GM19240 (cell line): ENCODE measurements at regions not wholly inside any gene's neighbourhood (a gene's known extent, or its start where the extent isn't known, plus 50 kb on each side); places are given as distances from the start of the nearest gene placed in this dataset.
"Not testable (repeated sequence)": the region's sequence is repeated elsewhere in the genome, so short reads cannot be mapped to it uniquely, and the experiment has no call there.

ENCODE experiments used
- DNase-seq: peaks from one replicate; pipeline ENCODE4 v3.0.0; 2011; ENCODE audit warnings: low spot score; ENCODE audit not compliant: insufficient read length

DNA sequence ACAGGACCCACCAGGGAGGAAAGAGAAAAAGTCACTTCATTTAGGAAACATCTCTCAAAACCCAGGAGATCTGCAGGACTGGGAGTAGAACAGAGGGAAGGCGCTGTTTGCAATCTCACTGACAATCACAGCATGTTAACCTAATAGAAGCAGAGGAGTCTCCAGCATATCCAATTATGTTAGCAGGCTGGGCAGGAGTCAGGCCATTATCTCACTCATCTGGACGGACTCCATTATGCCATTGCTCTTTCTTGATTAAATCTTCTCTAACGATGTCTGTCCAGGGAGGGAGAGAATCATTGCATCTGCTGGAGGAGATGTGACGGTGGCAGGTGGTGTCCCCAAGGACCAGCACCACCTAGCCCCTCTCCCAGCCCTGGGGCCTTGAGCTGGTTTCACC is 203.8 kb upstream of the SFSWAP start:
- no peak for DNase-seq

DNA sequence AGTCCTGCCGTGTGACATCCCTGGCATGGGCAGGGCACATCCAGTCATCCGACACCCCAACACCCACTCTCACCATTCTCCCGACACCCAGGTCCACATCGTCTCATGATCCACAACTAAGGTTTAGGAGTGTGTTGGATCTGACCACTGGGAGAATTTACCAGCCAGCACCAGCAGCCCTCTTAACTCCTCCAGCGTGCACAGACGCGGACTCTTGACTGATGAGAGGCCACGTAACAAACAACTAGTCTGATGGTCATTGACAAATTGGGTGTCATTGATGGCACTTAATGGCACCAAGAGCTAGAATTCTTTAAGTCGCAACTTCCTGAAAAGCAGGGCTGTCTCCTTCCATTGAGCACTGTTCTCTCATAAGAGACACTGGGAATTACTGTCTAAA is 203.0 kb upstream of the SFSWAP start:
- no peak for DNase-seq

- DNase-seq = no peak
Measured at GRCh38 chr12:131509701-131510100, 201.2 kb upstream of the SFSWAP start.

DNA sequence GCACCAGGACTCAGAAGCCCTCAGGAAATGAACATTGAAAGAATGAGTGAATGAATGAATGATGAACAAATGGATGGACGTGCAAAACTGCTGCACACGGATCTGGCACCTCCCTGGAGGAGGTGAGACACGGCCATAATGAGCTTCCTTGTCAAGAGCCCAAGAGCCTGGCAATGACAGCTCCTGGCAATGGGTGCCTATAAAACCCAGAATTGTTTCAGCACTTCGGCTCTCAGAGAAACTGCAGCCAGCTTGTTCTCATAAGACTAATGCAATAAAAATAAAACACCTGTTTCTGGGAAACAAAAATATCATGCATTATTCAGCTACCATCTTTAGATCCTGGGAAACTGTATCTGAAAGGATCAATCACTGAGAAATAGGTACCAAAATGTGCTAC is 200.5 kb upstream of the SFSWAP start:
- DNase-seq = no peak

DNA sequence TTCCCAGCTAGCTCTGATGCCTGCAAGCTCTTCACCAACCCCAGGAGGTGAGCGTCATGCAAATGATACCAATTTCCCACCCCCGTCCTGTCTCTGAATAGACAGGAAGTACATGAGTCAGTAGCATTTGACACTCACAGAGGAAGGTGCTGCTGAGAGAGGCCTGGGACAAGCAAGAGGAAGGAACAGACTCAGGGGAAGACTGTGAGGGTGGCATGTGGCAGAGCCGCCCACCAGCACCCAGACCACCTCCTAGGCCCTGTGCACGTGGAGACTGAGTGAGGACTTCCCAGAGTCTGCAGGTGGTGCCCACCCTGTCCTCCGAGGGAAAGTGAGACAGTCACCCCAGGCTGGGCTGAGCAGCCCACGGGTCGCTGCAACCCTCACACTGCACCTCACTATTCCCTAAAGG is 199.5 kb upstream of the SFSWAP start:
- peak; percentile 76 for DNase-seq

GRCh38 chr12:131511803-131512561 is 198.9 kb upstream of the SFSWAP start:
- no peak for DNase-seq

DNA sequence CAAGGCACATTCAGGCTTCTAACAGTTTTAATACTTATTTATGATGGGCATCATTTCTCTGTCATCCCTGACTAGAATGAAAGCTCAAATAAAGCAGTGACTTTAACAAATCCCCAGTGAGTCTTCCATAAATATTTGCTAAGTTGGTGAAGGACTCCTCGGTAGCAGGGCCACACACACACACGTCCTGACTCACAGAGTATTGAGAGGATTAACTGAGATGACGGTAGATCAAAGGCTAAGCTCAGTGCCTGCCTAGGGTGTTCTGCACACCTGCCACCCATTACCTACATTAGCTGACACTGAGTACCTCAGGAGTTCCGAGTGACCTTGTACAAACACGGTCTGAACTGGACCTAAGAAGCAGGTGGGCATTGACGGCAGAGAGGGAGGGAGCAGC is 197.3 kb upstream of the SFSWAP start:
- DNase-seq = no peak

DNA sequence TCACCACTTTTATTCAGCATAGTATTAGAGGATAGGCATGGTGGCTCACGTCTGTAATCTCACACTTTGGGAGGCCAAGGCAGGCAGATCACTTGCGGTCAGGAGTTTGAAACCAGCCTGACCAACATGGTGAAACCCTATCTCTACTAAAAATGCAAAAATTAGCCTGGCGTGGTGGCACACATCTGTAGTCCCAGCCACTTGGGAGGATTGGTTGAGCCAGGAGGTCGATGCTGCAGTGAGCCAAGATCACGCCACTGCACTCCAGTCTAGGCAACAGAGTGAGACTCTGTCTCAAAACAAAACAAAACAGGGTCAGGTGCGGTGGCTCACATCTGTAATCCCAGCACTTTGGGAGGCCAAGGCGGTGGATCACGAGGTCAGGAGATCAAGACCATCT is 190.3 kb upstream of the SFSWAP start:
- DNase-seq = not testable (repeated sequence)

GRCh38 chr12:131521326-131521725 is 189.6 kb upstream of the SFSWAP start:
- no peak for DNase-seq

DNA sequence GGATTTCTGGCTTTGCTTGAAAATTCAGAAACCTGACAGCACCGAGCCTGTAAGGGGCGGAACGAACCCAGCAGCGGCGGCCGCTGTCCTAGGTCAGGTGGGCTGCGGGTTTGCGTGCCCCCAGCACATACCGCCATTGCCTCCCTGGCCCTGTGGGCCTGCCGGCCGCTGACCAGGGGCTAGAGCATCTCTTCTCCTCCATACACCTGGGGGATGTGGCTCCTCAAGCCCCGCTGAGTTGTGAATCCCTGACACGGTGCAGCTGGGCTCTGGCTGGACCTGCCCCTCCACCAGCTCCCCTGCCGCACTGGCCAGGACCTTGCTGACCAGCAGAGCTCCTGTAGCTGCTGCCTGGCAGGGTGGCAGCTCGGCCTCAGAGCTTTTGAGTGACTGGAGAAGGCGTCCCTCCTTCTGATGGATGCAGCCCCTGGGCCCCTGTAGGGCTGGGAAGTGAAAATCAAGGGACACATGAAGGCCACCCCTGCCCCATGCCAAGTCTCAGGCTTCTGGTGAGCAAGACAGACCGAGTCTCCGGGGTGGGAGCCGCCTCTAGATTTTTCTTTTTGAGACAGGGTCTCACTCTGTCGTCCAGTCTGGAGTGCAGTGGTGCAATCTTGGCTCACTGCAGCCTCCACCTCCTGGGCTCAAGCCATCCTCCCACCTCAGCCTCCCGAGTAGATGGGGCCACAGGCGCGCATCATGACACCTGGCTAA is 184.9 kb upstream of the SFSWAP start:
- no peak for DNase-seq

DNA sequence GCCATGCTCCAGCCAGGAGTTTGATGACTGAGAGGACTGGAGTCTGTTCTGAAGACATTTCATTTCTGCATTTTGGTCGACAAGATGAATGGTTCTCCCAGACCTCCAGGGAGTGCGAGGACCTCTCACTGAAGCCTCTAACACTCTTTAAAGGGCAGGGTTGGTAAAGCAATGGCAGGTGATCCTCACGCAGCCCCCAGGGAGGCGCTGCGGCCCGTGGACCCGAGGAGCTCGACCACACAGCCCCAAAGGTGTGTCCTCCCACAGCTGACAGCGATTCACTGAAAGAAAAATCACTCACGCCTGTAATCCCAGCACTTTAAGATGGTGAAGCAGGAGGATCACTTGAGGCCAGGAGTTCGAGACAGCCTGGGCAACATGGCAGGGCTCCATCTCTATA is 183.8 kb upstream of the SFSWAP start:
- no peak for DNase-seq

GRCh38 chr12:131527736-131528135 is 183.2 kb upstream of the SFSWAP start:
- no peak for DNase-seq

DNA sequence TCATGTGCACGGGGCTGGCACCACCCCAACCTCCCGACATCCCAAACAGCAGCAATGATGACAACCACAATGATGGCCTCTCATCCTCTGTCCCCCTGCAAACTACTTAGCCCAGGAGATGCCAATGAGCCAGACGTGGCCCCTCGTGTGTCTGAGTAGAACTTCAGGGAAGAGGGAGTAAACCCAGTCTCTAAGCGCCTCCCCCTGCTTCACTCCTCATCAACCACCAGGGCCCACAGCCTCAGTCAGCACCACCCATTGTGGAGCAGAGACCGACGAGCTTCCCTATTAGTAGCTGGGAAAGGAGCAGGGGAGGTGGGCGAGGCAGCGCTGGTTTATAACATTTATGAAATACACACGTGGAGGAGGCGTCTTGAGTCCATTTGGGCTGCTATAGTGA is 182.7 kb upstream of the SFSWAP start:
- DNase-seq = no peak

DNA sequence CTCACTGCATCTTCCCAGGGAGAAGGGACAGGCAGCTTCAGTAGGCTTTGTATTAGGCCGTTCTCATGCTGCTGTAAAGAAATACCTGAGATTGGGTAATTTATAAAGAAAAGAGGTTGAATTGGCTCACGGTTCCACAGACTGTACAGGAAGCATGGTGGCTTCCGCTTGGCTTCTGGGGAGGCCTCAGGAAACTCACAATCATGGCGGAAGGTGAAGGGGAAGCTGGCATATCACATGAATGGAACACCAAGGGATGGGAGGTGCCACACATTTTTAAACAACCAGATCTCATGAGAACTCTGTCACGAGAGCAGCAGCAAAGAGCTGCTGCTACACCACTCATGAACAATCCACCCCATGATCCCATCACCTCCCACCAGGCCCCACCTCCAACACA is 182.2 kb upstream of the SFSWAP start:
- DNase-seq = no peak

DNA sequence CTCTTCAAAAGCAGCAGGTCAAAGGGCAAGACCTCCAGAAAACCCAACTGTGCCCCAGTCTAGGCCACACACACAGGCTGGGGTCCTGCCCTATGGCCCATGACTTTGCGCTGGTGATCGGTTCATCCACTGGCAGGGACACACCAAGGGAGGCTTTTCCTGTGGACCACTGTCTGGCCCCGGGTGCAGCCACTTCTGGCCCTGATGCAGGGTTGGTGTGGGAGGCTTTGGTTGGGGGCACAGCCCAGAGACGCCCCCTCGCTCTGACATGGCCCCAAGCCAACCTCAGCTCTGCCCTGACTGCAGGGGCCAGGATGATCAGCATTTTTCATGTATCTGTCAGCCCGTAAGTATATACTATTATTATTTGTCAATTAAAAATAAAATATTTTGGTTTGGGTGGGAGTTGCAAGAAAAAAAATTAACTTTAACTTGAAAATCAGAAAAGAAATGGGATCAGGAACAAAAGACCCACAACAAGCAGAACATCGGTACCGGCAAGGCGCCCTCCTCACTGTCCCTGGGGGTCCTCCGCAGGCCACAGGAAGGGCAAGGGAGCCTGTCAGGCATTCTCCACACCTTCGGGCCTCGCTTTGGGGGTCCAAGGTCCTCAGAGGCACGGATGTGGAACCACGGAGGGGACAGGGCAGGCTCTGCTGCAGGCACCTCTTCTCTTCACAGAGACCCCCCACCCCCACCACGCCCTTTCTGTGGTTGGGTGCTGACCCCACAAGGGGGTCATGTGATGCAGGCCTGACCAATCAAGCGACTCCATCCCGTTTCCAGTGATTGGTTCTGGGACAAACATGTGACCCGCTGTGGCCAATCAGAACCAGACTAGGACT is 181.5 kb upstream of the SFSWAP start:
- DNase-seq = no peak

GRCh38 chr12:131530041-131530332 is 180.9 kb upstream of the SFSWAP start:
- no peak for DNase-seq

DNA sequence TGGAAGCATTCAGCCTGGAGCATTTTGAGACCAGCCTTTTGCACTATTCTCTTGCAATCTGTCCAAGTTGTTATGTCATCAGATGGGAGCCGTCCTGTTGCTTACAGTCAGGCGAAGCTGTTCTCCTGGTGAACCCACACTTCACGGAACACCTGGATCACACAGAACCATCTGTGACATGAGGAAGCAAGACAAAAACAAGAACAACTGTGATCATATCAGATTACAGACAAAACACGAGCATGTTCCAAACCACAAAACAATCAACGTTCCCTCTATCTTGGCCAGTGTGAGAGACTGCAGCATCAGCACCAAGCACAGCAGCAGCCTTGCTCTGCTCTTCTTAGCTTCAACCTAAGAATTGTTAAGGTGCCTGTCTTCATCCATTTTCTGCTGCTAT is 180.5 kb upstream of the SFSWAP start:
- DNase-seq = no peak

GRCh38 chr12:131533139-131533538 is 177.8 kb upstream of the SFSWAP start:
- no peak for DNase-seq

DNA sequence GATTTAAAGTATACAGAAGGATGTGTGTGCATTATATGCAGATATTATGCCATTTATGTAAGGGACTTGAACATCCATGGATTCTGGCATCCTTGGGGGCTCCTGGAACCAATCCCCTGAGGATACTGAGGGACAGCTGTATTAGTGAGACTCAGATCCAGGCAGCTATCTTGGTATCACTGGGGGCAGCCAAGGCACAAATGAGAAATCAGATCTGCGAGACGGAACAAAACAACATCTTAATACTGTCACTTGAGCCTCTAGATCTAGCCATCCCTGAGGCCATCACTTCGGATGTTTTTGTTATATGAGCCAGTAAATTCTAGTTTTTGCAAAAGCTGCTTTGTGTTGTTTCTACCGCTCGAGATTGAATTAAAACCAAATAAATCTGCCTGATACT is 175.1 kb upstream of the SFSWAP start:
- no peak for DNase-seq

- DNase-seq = no peak
Measured at GRCh38 chr12:131536337-131536736, 174.6 kb upstream of the SFSWAP start.

DNA sequence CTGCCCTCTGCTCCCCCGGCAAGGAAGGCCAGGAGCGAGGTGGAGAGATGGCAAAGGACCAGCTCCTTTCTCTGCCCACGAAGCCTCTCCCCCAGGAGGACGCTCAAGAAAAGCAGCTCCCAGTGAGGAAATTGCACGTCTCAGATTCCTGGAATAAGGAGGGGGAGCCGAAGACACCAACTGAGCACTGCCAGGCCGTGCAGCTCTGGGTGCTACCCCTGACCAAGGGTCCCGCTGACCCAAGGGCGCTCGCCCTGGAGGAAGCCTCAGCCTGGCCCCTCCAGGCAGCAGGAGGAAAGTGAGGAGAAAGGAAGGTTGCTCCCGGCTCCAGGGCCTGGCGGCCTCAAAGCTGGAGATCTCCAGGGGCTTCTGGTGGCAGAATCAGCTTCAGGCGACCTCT is 174.1 kb upstream of the SFSWAP start:
- no peak for DNase-seq

GRCh38 chr12:131537267-131537958 is 173.5 kb upstream of the SFSWAP start:
- DNase-seq = no peak
